NB4 (cell line): ENCODE measurements at regions not wholly inside any gene's neighbourhood (a gene's known extent, or its start where the extent isn't known, plus 50 kb on each side); places are given as distances from the start of the nearest gene placed in this dataset.

Experiments
- MYC ChIP-seq: IDR thresholded peaks from 2 replicates; pipeline ENCODE4 v1.6.1; 2011; ENCODE audit warnings: low read depth, low read length
- POLR2A ChIP-seq: IDR thresholded peaks from 2 replicates; pipeline ENCODE4 v1.6.1; 2011; ENCODE audit warnings: mild to moderate bottlenecking; ENCODE audit not compliant: insufficient read length; ENCODE audit errors: extremely low read depth
- TF ChIP-seq, protein P1 (sequence below): IDR thresholded peaks from one replicate; pipeline ENCODE4 v1.5.1; 2012; ENCODE audit warnings: low read depth, low read length
- TF ChIP-seq, protein P2 (sequence below): IDR thresholded peaks from 2 replicates; pipeline ENCODE4 v1.6.1; 2011; ENCODE audit warnings: low read depth, low read length

DNA sequence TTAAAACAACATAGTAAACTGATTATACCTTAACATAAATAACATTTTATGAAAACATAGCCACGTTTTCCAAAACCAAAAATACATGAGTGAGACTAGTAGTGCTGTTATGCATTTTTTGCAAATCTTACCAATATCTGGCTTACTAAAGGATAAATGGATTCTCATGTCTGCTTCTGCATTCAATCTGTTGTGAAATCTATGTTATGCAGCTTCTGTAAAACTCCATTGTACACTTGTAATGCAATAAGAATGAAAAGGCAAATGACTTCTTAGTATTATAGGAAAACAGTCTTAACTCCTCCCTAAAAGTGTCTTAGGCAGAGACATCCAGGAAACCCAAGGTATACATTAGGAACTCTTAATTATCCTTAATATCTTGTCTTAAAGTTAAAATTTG lies 330.9 kb upstream of the THBS1 start:
- TF ChIP-seq, protein P1, sequence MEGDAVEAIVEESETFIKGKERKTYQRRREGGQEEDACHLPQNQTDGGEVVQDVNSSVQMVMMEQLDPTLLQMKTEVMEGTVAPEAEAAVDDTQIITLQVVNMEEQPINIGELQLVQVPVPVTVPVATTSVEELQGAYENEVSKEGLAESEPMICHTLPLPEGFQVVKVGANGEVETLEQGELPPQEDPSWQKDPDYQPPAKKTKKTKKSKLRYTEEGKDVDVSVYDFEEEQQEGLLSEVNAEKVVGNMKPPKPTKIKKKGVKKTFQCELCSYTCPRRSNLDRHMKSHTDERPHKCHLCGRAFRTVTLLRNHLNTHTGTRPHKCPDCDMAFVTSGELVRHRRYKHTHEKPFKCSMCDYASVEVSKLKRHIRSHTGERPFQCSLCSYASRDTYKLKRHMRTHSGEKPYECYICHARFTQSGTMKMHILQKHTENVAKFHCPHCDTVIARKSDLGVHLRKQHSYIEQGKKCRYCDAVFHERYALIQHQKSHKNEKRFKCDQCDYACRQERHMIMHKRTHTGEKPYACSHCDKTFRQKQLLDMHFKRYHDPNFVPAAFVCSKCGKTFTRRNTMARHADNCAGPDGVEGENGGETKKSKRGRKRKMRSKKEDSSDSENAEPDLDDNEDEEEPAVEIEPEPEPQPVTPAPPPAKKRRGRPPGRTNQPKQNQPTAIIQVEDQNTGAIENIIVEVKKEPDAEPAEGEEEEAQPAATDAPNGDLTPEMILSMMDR = no peak
- TF ChIP-seq POLR2A = no peak
- no peak for TF ChIP-seq MYC
- TF ChIP-seq, protein P2, sequence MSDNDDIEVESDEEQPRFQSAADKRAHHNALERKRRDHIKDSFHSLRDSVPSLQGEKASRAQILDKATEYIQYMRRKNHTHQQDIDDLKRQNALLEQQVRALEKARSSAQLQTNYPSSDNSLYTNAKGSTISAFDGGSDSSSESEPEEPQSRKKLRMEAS = no peak
